ENCODE measurements at regions not wholly inside any gene's neighbourhood (a gene's known extent, or its start where the extent isn't known, plus 50 kb on each side); places are given as distances from the start of the nearest gene placed in this dataset.
"Not testable (repeated sequence)": the region's sequence is repeated elsewhere in the genome, so short reads cannot be mapped to it uniquely, and the experiment has no call there.

GRCh38 chr4:27696257-27696656, 835.6 kb downstream of the STIM2 start:
- TF ChIP-seq CTCF, EP300, POLR2AphosphoS5 (IDR thresholded peaks at IDR 0.05): not testable (repeated sequence)
